ENCODE measurements at regions not wholly inside any gene's neighbourhood (a gene's known extent, or its start where the extent isn't known, plus 50 kb on each side); places are given as distances from the start of the nearest gene placed in this dataset.

DNA sequence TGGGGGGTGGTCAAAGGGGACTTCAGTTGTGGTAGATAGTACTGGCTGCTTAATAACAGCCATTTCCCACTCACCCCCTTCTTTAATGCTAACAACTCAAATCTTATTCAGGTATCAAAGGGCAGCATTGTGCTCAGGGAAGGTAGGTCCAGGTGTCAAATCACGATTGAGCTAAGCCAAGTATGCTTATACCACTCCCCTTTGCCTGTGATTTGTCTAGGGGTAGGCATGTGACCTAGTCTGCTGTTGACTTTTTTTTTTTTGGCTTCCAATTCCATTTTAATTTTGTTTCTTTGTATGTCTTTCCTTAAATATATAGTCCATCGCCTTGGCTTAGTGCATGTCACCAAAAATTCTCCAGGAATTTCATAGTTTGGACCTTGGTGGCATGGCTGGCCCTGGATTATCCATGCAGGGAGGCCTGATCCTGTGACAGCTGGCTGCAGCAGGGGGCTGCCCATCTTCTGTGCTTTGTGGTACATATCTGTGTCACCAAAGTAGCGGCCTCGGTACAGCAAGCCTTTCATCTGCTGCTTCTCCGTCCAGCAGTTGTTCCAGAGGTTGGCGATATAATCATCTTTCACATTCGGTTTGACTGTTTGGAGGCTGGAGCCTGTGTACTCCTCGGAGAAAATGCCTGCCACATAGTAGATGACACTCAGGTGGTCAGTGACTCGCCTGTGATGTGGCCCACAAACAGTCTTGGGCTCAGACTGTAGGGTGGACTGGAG lies 68.1 kb upstream of the SPRED2 start:
- intact Hi-C loops (cut with DNase I) = no loop called here
- no peak for DNase-seq

DNA sequence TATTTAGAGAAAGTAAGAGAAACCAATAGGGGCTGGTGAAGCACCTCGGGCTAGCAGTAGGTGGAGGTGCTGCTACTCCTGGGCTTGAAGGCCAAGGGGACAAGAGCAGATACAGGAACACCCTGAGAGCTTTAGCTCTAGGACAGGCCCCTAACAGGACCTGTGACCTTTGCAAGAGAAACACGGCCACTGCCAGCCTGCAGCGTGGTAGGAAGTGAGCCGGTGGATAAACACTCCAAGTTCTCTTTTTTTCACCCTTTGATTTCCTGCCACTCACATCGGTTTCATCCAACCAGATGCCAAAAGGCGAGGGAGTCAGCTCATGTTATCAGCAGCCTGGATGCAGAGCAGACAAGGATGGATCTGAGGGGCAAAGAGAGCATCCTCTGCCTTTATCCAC lies 66.8 kb upstream of the SPRED2 start:
- no peak for DNase-seq
- intact Hi-C loops (cut with DNase I) = no loop called here

DNA sequence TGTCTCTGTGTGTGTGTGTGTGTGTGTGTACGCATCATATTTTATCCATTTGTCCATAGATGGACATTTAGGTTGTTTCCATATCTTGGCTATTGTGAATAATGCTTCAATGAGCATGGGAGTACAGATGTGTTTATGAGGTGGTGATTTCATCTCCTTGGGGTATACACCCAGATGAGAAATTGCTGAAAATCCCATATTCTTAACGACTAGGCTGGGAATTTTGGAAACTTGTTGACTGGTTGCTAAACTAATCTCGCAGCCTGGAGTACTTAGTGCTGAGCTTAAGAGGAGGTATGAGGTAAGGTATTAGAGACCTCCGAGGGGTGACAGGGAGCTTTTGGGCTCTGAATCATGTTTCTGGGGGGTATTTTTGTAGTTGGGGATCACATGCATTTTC lies 66.0 kb upstream of the SPRED2 start:
- no peak for DNase-seq
- intact Hi-C loops (cut with DNase I) = no loop called here

DNA sequence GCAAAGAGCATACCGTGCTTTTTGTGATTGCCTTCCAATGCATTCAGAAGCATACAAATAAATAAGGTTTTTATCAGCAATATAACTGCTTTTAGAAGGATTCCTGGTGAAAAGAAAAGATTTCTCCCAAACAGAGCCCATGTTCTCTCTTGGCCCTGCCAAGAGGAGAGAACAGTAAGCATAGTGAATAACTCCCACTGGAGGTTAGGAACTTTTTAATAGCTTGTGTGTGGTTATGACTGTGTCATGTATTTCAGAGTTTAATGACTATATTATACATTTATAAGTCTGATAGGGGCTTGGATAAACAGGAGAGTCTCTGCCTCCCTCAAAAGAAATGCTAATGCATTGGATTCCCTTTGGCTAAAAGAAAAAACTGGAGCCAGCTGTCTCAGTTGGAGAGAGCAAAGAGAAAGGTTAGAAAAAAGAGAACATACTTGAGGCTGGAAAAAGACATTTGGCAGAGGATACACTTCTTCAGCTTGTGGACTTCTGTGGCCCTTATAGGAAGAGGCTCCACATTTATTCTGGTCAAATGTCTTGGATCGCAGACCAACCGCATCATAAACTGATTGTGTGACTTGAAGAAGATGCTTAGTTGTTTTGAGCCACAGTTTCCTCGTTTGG lies 63.0 kb upstream of the SPRED2 start:
- no peak for DNase-seq
- intact Hi-C loops (cut with DNase I) = no loop called here

- intact Hi-C loops (cut with DNase I) = no loop called here
- peak in 1 of 10 donors; percentile 30 for DNase-seq
Measured at GRCh38 chr2:65494078-65494477, 61.7 kb upstream of the SPRED2 start.

DNA sequence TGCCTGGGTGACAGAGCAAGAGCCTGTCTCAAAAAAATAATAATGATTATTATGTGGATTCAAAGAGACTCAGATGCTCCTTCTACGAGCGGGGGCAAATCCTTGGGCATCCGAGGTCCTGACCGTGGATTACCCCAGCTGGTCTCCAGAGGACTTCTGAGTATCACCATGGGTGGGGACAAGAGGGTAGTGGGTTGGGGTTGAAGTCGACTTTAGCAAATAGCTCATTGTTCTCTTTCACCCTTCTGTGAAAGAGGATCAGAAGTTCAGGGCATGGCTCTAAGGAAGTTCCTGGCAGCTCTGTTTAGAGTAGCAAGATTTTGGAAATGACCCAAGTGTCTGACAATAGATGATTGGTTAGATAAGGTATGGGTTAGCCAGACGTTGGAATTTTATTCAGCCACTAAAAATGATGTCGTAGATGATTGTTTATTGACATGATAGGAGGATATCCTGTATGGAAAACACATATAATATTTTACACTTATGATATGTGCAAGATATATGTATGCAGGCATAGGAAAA lies 59.0 kb upstream of the SPRED2 start:
- DNase-seq = no peak
- intact Hi-C loops (cut with DNase I) = no loop called here

GRCh38 chr2:65490222-65490621 lies 57.8 kb upstream of the SPRED2 start:
- intact Hi-C loops (cut with DNase I) = no loop called here
- DNase-seq = no peak

GRCh38 chr2:65489269-65489668 lies 56.9 kb upstream of the SPRED2 start:
- intact Hi-C loops (cut with DNase I) = no loop called here
- DNase-seq = no peak

DNA sequence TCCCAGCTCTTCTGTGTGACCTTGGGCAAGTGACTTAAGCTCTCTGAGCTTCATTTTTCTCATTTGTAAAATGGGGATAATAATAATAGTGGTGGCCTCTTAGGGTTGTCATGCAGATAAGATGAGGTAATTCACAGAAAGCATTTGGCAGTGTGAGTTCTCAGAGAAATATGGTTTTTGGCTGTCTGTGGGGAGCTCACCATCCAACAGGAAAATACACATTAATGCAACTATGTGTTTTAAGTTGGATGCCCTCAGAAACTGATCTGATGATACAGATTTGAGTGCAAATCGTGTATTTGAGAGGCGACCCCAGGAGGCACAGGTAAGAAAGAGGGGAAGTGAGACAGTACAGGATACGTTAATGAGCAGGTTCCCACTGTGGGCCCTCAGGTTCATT lies 56.1 kb upstream of the SPRED2 start:
- no peak for DNase-seq
- intact Hi-C loops (cut with DNase I) = no loop called here

GRCh38 chr2:65487404-65487803 lies 55.0 kb upstream of the SPRED2 start:
- intact Hi-C loops (cut with DNase I) = no loop called here
- DNase-seq = no peak

- intact Hi-C loops (cut with DNase I) = no loop called here
- DNase-seq = no peak
Measured at GRCh38 chr2:65486802-65487201, 54.4 kb upstream of the SPRED2 start.

- no peak for DNase-seq
- intact Hi-C loops (cut with DNase I) = no loop called here
Measured at GRCh38 chr2:65486282-65486681, 53.9 kb upstream of the SPRED2 start.

GRCh38 chr2:65485839-65486238 lies 53.4 kb upstream of the SPRED2 start:
- DNase-seq = no peak
- intact Hi-C loops (cut with DNase I) = no loop called here

DNA sequence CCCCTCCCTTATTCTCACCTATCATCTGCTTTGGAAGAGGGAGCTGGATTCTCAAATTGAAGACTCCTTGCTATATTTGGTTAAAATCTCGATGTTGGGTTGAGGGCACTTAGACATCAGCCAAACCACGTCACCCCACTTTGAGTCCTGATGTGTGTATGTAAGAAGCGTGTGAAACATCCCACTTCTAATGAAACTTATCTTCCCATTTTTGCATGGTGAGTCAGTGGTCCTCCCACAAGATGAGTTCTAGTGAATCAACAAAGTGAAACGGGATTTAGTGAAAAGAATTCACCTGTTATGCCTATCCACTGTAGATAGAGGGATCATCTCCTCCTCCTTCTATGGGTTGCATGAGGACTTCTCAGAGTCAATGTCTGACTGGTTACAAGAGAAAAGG lies 51.4 kb upstream of the SPRED2 start:
- DNase-seq = no peak

DNA sequence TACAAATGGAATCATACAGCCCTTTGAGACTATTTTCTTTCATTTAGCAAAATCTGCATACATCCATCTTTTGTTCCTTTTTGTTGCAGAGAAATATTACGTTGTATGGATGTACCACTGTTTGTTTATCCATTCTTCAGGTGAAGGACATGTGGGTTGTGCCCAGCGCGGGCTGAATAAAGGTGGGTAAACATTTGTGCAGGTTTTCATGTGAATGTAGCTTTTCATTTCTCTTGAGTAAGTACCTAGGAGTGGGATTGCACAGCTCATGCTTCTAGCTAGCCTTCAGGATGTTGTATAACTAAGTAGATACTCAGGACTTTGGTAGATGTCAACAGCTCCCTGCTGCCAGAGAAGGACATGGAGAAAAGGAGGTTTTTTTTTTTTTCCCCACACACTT lies 50.6 kb upstream of the SPRED2 start:
- intact Hi-C loops (cut with DNase I) = no loop called here
- no peak for DNase-seq

More for the DNA sequence above, 51.4 kb upstream of the SPRED2 start:
- intact Hi-C loops (cut with DNase I) = no loop called here

Data from posterior cingulate gyrus (tissue), 11 donors.